ENCODE measurements at regions not wholly inside any gene's neighbourhood (a gene's known extent, or its start where the extent isn't known, plus 50 kb on each side); places are given as distances from the start of the nearest gene placed in this dataset.

DNA sequence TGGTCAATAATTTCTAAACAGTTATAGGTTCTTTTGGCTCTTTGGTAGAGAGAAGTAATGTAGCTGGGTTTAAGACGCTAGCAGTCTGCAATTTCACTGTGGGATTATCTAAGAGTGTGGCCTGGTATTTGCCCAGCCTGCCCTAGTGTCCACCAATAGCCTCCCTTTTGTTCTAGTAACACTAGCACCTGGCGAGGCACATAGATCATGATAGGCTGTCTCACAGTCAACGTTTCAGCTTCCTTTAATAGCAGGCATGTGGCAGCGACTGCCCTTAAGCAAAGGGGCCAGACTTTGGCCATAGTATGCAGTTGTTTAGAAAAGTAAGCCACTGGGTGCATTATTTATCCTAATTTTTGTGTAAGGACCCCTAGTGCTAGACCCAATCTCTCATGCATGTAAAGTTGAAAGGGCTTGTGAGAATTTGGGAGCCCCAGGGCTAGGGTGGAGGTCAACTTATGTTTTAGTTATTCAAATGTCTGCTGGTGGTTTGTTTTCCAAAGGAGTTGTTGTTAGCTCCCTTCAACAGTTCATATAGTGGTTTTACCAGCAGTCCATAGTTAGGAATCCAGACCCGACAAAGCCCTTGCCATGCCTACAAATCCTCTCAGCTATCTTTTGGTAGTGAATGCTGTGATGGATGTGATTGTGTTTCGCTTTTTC, 274.3 kb downstream of the HTR1A start:
- intact Hi-C loops (cut with micrococcal nuclease; ENCODE audit: unreplicated experiment) (no loop called here), in situ Hi-C loops (cut with MboI) (no loop called here)
- ATAC-seq: no peak
- TF ChIP-seq POLR2A (IDR thresholded peaks at IDR 0.05; ENCODE audit: low read depth, low read length) (no peak), EP300 (IDR thresholded peaks at IDR 0.05; ENCODE audit: borderline replicate concordance in 1 of 2, control insufficient read depth in 1 of 2, low read depth in 2 of 2, low read length in 2 of 2) (no peak), RFX5 (IDR thresholded peaks at IDR 0.05; ENCODE audit: low read depth, low read length) (no peak)
- Histone ChIP-seq H3K27ac (ENCODE audit: control insufficient read depth, insufficient read depth) (no peak overlapping the region), H3K27me3 (replicated peaks in 1 of 2; ENCODE audit: control insufficient read depth in 2 of 2, insufficient read depth in 2 of 2, low read length in 1 of 2) (no peaks in the 10 kb centered on the region), H3K9ac (ENCODE audit: control insufficient read depth, insufficient read depth, low read length) (no peak overlapping the region), H3K9me3 (replicated peaks; ENCODE audit: control insufficient read depth, insufficient read depth, low read length) (no peaks in the 10 kb centered on the region), H3K4me3 (no peak overlapping the region), H3K36me3 (ENCODE audit: control insufficient read depth in 2 of 2, insufficient read depth in 2 of 2, low read length in 1 of 2) (no peaks in the 10 kb centered on the region), H3K79me2 (ENCODE audit: control insufficient read depth, insufficient read depth, low read length) (no peaks in the 10 kb centered on the region), H3K4me1 (ENCODE audit: control insufficient read depth, insufficient read depth, low read length) (no peaks in the 10 kb centered on the region), H2AFZ (ENCODE audit: control insufficient read depth, low read depth, low read length) (no peak overlapping the region), H4K20me1 (ENCODE audit: control insufficient read depth, insufficient read depth) (no peaks in the 10 kb centered on the region), H3K4me2 (ENCODE audit: control insufficient read depth, insufficient read depth) (no peak overlapping the region)
- FAIRE-seq: no peak
- DNase-seq (ENCODE audit: low read depth, low spot score): no peak
- 12% methylated on average over 6 of the region's 6 CpGs for WGBS (ENCODE audit: insufficient coverage, insufficient replicate concordance, low lambda C conversion rate, missing lambda C conversion rate)
- RAD21 ChIA-PET (ENCODE audit: unreplicated experiment): no interaction called here
- CTCF ChIA-PET: no interaction called here
- SMC1A ChIA-PET (ENCODE audit: uncharacterized antibody, unreplicated experiment): no interaction called here
- POLR2A ChIA-PET: no interaction called here
- BruUV-seq (replicated peaks): no TSS peak

DNA sequence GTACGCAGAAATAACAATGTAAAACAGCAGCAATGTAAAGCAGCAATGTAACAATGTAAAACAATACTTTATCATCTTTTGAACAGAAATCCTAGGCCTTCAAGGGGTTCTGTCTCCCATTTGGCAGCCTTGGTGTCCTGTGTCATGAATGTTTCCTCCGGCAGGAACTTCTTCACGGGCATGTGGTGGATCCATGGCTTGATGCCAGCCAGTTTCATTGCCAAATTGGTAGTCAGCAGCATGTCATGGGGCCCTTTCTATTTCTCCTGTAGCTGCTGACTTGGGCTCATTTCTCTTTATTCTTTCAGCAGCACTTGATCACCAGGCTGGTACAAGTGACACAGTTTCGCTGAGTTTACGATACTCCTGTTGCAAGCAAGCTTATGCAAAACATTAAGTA, 275.3 kb downstream of the HTR1A start:
- Histone ChIP-seq H3K27me3 (replicated peaks in 1 of 2; ENCODE audit: control insufficient read depth in 2 of 2, insufficient read depth in 2 of 2, low read length in 1 of 2) (no peaks in the 10 kb centered on the region), H3K4me1 (ENCODE audit: control insufficient read depth, insufficient read depth, low read length) (no peaks in the 10 kb centered on the region), H3K27ac (ENCODE audit: control insufficient read depth, insufficient read depth) (no peak overlapping the region), H2AFZ (ENCODE audit: control insufficient read depth, low read depth, low read length) (no peak overlapping the region), H3K9ac (ENCODE audit: control insufficient read depth, insufficient read depth, low read length) (no peak overlapping the region), H3K79me2 (ENCODE audit: control insufficient read depth, insufficient read depth, low read length) (no peaks in the 10 kb centered on the region), H3K4me2 (ENCODE audit: control insufficient read depth, insufficient read depth) (no peak overlapping the region), H3K4me3 (no peak overlapping the region), H3K9me3 (replicated peaks; ENCODE audit: control insufficient read depth, insufficient read depth, low read length) (no peaks in the 10 kb centered on the region), H3K36me3 (ENCODE audit: control insufficient read depth in 2 of 2, insufficient read depth in 2 of 2, low read length in 1 of 2) (no peaks in the 10 kb centered on the region), H4K20me1 (ENCODE audit: control insufficient read depth, insufficient read depth) (no peaks in the 10 kb centered on the region)
- WGBS (ENCODE audit: insufficient coverage, insufficient replicate concordance, low lambda C conversion rate, missing lambda C conversion rate): 54% methylated on average over 5 of the region's 5 CpGs
- ATAC-seq (no peak), DNase-seq (ENCODE audit: low read depth, low spot score) (no peak), FAIRE-seq (no peak)
- ChIA-PET SMC1A (ENCODE audit: uncharacterized antibody, unreplicated experiment) (no interaction called here), CTCF (no interaction called here), POLR2A (no interaction called here), RAD21 (ENCODE audit: unreplicated experiment) (no interaction called here)
- no TSS peak for BruUV-seq (replicated peaks)
- intact Hi-C loops (cut with micrococcal nuclease; ENCODE audit: unreplicated experiment): no loop called here
- in situ Hi-C loops (cut with MboI): no loop called here
- TF ChIP-seq, protein P1, sequence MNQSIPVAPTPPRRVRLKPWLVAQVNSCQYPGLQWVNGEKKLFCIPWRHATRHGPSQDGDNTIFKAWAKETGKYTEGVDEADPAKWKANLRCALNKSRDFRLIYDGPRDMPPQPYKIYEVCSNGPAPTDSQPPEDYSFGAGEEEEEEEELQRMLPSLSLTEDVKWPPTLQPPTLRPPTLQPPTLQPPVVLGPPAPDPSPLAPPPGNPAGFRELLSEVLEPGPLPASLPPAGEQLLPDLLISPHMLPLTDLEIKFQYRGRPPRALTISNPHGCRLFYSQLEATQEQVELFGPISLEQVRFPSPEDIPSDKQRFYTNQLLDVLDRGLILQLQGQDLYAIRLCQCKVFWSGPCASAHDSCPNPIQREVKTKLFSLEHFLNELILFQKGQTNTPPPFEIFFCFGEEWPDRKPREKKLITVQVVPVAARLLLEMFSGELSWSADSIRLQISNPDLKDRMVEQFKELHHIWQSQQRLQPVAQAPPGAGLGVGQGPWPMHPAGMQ (IDR thresholded peaks at IDR 0.05; ENCODE audit: borderline replicate concordance): no peak
- TF ChIP-seq YBX1 (IDR thresholded peaks at IDR 0.05): no peak
- no peak for TF ChIP-seq ZZZ3 (IDR thresholded peaks at IDR 0.05; ENCODE audit: control insufficient read depth, insufficient read length, low read depth)
- TF ChIP-seq, protein P2, sequence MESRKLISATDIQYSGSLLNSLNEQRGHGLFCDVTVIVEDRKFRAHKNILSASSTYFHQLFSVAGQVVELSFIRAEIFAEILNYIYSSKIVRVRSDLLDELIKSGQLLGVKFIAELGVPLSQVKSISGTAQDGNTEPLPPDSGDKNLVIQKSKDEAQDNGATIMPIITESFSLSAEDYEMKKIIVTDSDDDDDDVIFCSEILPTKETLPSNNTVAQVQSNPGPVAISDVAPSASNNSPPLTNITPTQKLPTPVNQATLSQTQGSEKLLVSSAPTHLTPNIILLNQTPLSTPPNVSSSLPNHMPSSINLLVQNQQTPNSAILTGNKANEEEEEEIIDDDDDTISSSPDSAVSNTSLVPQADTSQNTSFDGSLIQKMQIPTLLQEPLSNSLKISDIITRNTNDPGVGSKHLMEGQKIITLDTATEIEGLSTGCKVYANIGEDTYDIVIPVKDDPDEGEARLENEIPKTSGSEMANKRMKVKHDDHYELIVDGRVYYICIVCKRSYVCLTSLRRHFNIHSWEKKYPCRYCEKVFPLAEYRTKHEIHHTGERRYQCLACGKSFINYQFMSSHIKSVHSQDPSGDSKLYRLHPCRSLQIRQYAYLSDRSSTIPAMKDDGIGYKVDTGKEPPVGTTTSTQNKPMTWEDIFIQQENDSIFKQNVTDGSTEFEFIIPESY (IDR thresholded peaks at IDR 0.05): no peak
- TF ChIP-seq STAT1 (conservative IDR thresholded peaks at IDR 0.05): no peak
- TF ChIP-seq MYB (IDR thresholded peaks at IDR 0.05; ENCODE audit: borderline replicate concordance, low read depth, low read length): no peak
- TF ChIP-seq KDM1A (IDR thresholded peaks at IDR 0.05; ENCODE audit: borderline replicate concordance): no peak
- no peak for TF ChIP-seq NRF1 (conservative IDR thresholded peaks at IDR 0.05; ENCODE audit: low read depth, low read length)
- no peak for TF ChIP-seq EP300 (IDR thresholded peaks at IDR 0.05; ENCODE audit: borderline replicate concordance in 1 of 2, control insufficient read depth in 1 of 2, low read depth in 2 of 2, low read length in 2 of 2)

Data from GM12878 (cell line).